Vagina (tissue), 2 donors: ENCODE measurements at regions not wholly inside any gene's neighbourhood (a gene's known extent, or its start where the extent isn't known, plus 50 kb on each side); places are given as distances from the start of the nearest gene placed in this dataset.

Source experiments
- DNase-seq, 2 donors: peaks; one replicate each; pipeline ENCODE4 v3.0.0-alpha.2; 2017; ENCODE audit errors: extremely low spot score in 2 of 2
- H3K27ac ChIP-seq: fragments of 200-600 bp; sonication (generic); one replicate; pipeline ENCODE4 v1.5.1; 2019
- H3K27me3 ChIP-seq: fragments of 200-600 bp; sonication (generic); one replicate; pipeline ENCODE4 v1.5.1; 2019
- H3K36me3 ChIP-seq, 2 donors: fragments of 200-600 bp; sonication (generic); one replicate each; pipeline ENCODE4 v1.5.1; 2017 to 2019
- H3K4me1 ChIP-seq: fragments of 200-600 bp; sonication (generic); one replicate; pipeline ENCODE4 v1.5.1; 2019
- H3K4me3 ChIP-seq, 2 donors: fragments of 200-600 bp; sonication (generic); 1 replicate in 1 of 2; 2 replicates in 1 of 2; pipeline ENCODE4 v1.5.1; 2016 to 2019
- H3K9me3 ChIP-seq: fragments of 200-600 bp; sonication (generic); one replicate; pipeline ENCODE4 v1.5.1; 2019
- POLR2A ChIP-seq, 2 donors: fragments of 450-650 bp; IDR thresholded peaks; one replicate each; pipeline ENCODE4 v1.6.1; 2017; ENCODE audit warnings: antibody characterized with exemption in 2 of 2, mild to moderate bottlenecking in 2 of 2, moderate library complexity in 2 of 2
- POLR2AphosphoS5 ChIP-seq, 2 donors: sonication (generic); formaldehyde crosslinking; IDR thresholded peaks; one replicate each; pipeline ENCODE4 v1.9.0; 2017; ENCODE audit warnings: antibody characterized with exemption in 2 of 2, mild to moderate bottlenecking in 2 of 2, low read depth in 1 of 2; ENCODE audit not compliant: insufficient read depth in 1 of 2
- intact Hi-C: fragments of 100-400 bp; cut with DNase I; formaldehyde crosslinking; loops from one replicate; pipeline ENCODE4 v1.15.1; 2023
- TF ChIP-seq, protein P1 (sequence below), 3 experiments: fragments of 450-650 bp in 2 of 3; fragments of 200-600 bp in 1 of 3; sonication (generic) in 1 of 3; IDR thresholded peaks; one replicate each; pipeline ENCODE4 v1.5.1; 2017 to 2019; ENCODE audit warnings: antibody characterized with exemption in 3 of 3, mild to moderate bottlenecking in 2 of 3, moderate library complexity in 2 of 3

DNA sequence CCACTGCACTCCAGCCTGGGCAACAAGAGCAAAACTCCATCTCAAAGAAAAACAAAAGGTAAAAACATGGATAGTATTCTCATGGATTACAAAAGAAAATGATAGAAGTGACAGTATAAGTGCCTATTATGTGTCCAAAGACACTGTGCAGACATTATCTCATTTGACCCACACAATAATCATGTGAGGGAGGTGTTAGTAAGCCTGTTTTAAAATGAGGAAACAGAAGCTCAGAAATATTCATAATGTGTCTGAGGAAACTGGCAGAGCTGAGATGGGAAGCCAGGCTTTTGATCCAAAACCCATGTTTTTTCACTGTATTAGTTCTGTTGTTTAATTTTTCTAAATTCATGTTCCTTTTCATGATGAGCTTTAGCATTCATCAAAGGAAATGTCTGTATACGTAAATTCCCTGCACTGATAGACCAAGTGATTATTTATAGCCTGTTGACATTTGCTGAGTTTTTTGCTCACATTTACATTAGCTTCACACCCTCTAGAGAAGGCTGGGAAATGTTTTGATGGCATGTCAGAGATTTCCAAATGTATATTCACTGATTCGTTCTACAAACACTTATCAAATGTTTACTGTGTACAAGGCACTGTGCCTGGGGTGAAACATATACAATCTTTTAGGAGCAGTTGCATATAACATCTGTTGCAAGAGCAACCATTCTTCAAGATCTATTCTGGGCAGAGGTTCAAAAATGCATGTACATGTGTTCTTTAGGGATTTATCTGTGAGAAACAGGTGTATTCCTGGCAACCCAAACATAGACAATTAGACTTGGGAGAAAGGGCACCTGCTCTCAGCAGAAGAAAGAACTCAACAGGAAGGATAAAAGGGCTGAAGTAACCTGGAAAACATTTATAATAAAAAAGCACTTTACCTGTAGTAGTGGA, 331.5 kb downstream of the SAMD5 start:
- no peak overlapping the region for H3K27ac ChIP-seq
- intact Hi-C loops = no loop called here

DNA sequence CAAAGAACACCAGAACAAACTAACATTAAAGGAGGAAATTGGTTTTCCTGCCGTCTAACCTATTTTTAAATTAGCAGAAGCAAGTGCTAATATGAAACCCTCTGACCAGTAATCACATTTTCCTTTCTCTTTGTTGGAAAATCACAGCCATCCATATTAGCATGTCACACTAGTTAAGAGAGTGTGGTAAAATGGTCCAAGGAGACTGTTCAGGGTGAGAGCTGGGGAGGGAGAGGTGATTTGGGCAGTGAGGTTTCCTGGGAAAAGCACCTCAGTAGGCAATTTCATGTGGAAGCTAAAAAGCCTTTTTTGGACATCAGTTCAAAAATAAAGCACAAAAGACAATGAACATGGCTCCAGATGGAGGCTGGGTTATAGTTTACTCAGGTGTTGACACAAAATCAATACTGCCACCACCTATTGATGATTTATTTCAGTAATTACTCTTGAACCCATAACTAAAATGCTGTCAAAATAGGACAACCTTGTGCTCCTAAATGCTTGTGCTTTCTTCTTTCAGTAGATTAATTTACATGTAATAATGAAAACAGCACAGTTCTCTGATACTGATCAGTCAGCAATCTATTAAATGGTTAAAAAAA, 333.2 kb downstream of the SAMD5 start:
- H3K27ac ChIP-seq = no peak overlapping the region
- TF ChIP-seq POLR2A (IDR thresholded peaks at IDR 0.05) (no peak), POLR2AphosphoS5 (IDR thresholded peaks at IDR 0.05; ENCODE audit: insufficient read depth in 1 of 2, low read depth in 1 of 2) (no peak)
- TF ChIP-seq, protein P1, sequence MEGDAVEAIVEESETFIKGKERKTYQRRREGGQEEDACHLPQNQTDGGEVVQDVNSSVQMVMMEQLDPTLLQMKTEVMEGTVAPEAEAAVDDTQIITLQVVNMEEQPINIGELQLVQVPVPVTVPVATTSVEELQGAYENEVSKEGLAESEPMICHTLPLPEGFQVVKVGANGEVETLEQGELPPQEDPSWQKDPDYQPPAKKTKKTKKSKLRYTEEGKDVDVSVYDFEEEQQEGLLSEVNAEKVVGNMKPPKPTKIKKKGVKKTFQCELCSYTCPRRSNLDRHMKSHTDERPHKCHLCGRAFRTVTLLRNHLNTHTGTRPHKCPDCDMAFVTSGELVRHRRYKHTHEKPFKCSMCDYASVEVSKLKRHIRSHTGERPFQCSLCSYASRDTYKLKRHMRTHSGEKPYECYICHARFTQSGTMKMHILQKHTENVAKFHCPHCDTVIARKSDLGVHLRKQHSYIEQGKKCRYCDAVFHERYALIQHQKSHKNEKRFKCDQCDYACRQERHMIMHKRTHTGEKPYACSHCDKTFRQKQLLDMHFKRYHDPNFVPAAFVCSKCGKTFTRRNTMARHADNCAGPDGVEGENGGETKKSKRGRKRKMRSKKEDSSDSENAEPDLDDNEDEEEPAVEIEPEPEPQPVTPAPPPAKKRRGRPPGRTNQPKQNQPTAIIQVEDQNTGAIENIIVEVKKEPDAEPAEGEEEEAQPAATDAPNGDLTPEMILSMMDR (IDR thresholded peaks at IDR 0.05) = no peak
- H3K9me3 ChIP-seq = no peaks in the 10 kb centered on the region
- no peaks in the 10 kb centered on the region for H3K36me3 ChIP-seq
- H3K4me3 ChIP-seq = no peak overlapping the region
- intact Hi-C loops = no loop called here
- no peaks in the 10 kb centered on the region for H3K27me3 ChIP-seq
- DNase-seq = no peak
- H3K4me1 ChIP-seq = no peaks in the 10 kb centered on the region

More for the DNA sequence above, 331.5 kb downstream of the SAMD5 start:
- DNase-seq = no peak
- no peaks in the 10 kb centered on the region for H3K27me3 ChIP-seq
- no peak overlapping the region for H3K4me3 ChIP-seq
- TF ChIP-seq POLR2AphosphoS5 (IDR thresholded peaks at IDR 0.05; ENCODE audit: insufficient read depth in 1 of 2, low read depth in 1 of 2) (no peak), POLR2A (IDR thresholded peaks at IDR 0.05) (no peak)
- TF ChIP-seq, protein P1 (IDR thresholded peaks at IDR 0.05) = no peak
- no peaks in the 10 kb centered on the region for H3K9me3 ChIP-seq
- no peaks in the 10 kb centered on the region for H3K4me1 ChIP-seq
- no peaks in the 10 kb centered on the region for H3K36me3 ChIP-seq

DNA sequence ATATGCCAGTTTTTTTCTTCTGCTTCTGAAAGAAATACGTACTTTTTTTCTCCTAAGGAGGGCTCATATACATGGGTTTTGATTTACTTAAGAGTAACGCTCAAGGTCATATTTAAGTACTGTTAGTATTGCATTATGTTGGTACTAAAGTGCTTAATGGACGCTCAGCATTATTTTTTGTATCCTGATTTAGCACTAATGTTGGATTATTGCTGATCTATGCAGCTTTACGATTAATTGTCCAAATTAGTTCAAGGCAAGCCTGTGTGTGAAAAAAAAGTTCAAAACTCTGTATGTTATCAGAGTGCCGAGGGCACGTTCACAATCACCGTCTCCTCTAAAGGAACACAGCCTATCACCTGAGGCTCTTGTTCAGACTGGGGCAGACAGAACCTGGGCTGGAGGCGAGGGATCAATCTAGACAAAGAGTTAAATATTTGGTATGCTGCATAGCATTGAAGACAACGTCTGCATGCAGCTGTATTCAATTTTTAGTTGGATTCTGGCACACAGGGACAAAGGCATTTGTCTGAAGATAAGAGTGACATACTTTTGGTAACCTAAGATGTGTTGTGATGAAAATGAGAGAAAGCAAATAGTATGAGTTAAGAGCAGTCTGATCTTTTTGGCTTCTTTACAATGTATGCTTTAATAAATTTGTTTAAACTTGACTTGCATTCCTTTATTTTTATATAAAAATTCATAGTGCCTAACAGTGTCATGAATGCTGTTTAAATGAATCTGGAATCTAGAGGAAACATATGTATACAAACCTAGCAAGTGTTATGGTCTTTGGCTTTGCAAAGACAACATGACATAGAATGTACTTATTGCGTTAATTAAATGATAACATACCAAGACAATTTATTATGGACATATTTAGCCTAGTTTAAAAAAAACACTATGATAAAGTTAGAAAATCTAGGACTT, 341.2 kb downstream of the SAMD5 start:
- no peak overlapping the region for H3K4me3 ChIP-seq
- H3K4me1 ChIP-seq = no peaks in the 10 kb centered on the region
- intact Hi-C loops = no loop called here
- DNase-seq = no peak
- H3K9me3 ChIP-seq = no peaks in the 10 kb centered on the region
- no peak for TF ChIP-seq POLR2AphosphoS5 (IDR thresholded peaks at IDR 0.05; ENCODE audit: insufficient read depth in 1 of 2, low read depth in 1 of 2)
- no peak for TF ChIP-seq POLR2A (IDR thresholded peaks at IDR 0.05)
- TF ChIP-seq, protein P1 (IDR thresholded peaks at IDR 0.05) = no peak
- H3K27ac ChIP-seq = no peak overlapping the region
- H3K27me3 ChIP-seq = no peaks in the 10 kb centered on the region
- H3K36me3 ChIP-seq = no peaks in the 10 kb centered on the region

DNA sequence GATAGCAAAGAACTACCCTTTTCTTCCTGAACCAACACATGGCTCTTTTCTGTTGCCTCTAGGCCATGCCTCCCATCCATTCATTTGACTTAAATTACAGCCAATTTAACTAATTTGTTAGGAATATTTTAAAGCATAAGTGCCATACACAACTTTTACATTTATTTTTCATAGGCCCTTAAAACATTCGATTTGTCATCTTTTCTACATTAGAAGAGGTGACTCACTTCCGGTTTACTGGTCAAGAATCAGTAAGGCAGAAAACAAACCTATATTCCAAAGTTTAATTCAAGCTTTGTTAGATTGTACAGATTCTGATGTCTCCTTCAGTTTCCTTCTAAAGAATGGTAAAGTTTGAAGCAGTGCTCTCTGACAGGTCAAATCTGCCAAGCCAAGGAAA, 344.3 kb downstream of the SAMD5 start:
- Histone ChIP-seq H3K9me3 (no peaks in the 10 kb centered on the region), H3K36me3 (no peaks in the 10 kb centered on the region), H3K27ac (no peak overlapping the region), H3K27me3 (no peaks in the 10 kb centered on the region), H3K4me3 (no peak overlapping the region), H3K4me1 (no peaks in the 10 kb centered on the region)
- intact Hi-C loops = no loop called here
- DNase-seq = no peak
- TF ChIP-seq POLR2A (IDR thresholded peaks at IDR 0.05) (no peak), POLR2AphosphoS5 (IDR thresholded peaks at IDR 0.05; ENCODE audit: insufficient read depth in 1 of 2, low read depth in 1 of 2) (no peak)
- TF ChIP-seq, protein P1 (IDR thresholded peaks at IDR 0.05) = no peak
